Retinal pigment epithelial cell (primary cell): ENCODE measurements at regions not wholly inside any gene's neighbourhood (a gene's known extent, or its start where the extent isn't known, plus 50 kb on each side); places are given as distances from the start of the nearest gene placed in this dataset.

ENCODE experiments used
- DNase-seq: peaks from one replicate; pipeline ENCODE4 v3.0.0-alpha.2; 2010; ENCODE audit warnings: low read depth
- H3K4me3 ChIP-seq: 2 replicates; pipeline ENCODE4 v1.5.1; 2011; ENCODE audit warnings: mild to moderate bottlenecking, low read length, control low read depth, moderate library complexity
- TF ChIP-seq, protein P1 (sequence below): conservative IDR thresholded peaks from 2 replicates; pipeline ENCODE4 v1.5.1; 2011; ENCODE audit warnings: low read depth, low read length, control low read depth, inconsistent platforms

DNA sequence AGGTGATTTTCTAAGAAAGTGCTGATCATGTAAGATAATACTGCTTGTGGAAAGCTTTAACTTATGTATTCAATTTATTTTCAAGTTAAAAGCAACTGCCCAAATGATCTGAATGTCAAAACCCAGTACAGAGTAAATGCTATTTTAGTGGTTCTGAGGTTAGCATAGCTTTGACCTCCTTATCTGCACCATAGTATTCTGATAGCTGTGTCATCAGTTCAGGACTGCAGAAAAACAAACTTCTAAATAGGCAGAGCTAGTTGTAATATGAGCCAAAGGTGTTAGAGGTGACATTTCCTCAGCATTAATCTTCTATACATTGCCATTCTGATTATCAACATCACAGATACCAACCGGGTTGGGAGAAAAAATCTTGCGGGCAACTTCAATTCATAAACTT is 758.7 kb downstream of the SLITRK5 start:
- no peak overlapping the region for H3K4me3 ChIP-seq
- no peak for DNase-seq
- TF ChIP-seq, protein P1, sequence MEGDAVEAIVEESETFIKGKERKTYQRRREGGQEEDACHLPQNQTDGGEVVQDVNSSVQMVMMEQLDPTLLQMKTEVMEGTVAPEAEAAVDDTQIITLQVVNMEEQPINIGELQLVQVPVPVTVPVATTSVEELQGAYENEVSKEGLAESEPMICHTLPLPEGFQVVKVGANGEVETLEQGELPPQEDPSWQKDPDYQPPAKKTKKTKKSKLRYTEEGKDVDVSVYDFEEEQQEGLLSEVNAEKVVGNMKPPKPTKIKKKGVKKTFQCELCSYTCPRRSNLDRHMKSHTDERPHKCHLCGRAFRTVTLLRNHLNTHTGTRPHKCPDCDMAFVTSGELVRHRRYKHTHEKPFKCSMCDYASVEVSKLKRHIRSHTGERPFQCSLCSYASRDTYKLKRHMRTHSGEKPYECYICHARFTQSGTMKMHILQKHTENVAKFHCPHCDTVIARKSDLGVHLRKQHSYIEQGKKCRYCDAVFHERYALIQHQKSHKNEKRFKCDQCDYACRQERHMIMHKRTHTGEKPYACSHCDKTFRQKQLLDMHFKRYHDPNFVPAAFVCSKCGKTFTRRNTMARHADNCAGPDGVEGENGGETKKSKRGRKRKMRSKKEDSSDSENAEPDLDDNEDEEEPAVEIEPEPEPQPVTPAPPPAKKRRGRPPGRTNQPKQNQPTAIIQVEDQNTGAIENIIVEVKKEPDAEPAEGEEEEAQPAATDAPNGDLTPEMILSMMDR = no peak

DNA sequence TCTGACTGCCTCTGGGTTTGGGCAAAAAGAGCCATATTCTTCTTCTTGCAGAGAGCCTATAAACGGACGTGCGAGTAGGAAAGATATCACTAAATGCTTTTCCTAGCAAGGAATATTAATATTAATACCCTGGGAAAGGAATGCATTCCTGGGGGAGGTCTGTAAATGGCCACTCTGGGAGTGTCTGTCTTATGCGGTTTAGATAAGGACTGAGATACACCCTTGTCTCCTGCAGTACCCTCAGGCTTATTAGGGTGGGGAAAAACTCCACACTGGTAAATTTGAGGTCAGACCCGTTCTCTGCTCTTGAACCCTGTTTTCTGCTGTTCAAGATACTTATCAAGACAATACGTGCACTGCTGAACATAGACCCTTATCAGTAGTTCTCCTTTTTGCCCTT is 763.8 kb downstream of the SLITRK5 start:
- TF ChIP-seq, protein P1 = no peak
- no peak for DNase-seq
- no peak overlapping the region for H3K4me3 ChIP-seq

DNA sequence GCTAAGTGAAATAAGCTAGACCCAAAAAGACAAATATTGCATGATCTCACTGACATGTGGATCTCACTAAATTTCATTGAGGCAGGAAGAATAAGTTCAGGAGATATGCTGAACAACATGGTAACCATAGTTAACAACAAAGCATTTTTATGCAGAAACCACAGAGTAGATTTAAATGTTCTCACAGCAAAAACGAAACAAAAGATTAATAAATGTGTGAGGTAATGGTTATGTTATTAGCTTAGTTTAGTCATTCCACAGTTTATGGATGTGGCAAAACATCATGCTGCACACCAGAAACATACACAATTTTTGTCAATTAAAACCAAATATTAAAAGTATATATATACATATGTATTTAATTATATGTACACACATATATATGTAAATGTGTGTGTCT is 765.8 kb downstream of the SLITRK5 start:
- no peak overlapping the region for H3K4me3 ChIP-seq
- TF ChIP-seq, protein P1 = no peak
- no peak for DNase-seq

DNA sequence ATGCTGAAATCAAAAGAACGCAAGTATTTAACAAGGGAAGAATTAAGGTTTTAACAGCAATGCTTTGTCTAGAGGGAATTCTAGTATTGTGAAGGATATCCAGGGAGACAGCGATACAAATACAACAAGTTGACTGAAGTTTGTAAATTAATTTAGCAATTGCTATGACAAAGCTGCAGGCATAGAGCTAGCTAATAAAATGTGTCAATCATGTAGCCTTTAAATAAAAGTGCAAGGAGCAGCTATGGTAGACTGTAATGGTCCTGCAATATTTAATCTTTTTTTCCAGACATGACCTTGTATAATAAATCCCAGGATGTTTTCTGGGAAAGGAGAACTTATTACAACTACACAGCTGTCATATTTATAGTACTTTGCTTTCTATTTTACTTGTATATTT is 779.3 kb downstream of the SLITRK5 start:
- H3K4me3 ChIP-seq = no peak overlapping the region
- TF ChIP-seq, protein P1 = no peak
- no peak for DNase-seq

DNA sequence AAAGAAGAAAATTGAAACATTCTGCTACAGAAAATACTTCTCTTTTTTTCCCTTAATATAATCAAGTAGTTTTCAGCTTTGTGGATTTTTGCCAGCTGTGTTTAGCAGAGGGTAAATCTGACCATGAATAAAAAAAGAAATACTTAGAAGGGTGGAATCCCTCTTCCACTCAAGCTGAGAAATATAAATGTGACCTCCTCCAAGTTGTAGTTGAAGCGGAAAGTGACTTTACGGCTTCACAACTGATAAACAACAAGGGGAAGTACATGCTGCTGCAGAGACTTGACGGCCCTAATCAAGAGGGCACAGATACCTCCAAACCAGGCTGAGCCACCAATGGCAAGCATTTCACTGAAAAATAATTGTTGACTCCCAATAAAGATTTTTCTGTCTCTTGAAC is 785.0 kb downstream of the SLITRK5 start:
- DNase-seq = no peak
- TF ChIP-seq, protein P1 = no peak
- no peak overlapping the region for H3K4me3 ChIP-seq

DNA sequence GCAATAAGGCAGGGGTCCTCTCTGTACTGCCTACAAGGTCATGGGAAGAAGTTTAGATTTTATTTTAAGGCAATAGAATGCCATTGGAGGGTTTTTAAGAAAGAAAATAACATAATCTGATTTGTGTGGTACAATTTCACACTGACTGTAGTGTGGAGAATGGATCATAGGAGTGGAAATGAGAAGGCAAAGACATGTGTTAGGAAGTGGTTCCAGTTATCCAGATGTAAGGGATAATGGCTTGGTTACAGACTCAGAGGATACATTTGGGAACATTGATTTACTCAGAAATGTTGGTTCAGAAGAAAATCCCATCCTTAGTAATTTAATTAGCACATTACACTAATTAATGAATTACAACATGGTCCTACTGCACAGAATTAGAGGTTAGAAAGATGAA is 788.2 kb downstream of the SLITRK5 start:
- H3K4me3 ChIP-seq = no peak overlapping the region
- DNase-seq = no peak
- TF ChIP-seq, protein P1 = no peak

DNA sequence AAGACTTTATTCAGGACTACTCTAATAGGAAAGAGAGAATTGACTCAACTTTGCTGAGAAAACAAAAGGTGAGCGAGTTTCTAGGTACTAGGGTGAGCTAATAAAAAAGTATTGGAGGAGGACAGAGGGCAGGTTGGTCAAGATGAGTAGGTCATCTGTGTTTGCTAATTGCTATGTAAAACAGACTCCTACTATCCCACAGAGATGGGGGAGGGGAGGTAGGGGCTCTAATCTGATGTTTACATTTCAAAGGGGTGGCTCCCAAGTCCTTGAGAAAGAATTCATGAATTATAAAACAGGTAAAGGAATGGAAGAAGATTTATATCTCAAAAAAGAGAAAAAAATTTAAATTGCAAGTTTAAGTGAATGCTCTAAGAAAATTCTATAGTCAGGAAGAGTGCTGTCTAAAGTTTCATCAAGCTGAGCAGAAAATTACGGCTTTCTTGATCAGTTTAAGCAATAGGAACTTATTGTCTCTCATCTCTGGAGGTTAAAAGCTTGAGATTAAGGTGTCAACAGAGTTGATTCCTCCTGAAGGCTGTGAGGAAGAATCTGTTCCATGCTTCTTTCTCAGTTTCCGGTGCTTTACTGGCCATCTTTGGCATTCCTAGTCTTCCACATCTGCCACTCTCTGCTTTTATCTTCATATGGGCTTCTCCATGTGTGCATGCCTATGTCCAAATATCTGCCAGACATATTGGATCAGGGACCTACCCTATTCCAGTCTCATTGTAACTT is 790.3 kb downstream of the SLITRK5 start:
- H3K4me3 ChIP-seq = no peak overlapping the region
- TF ChIP-seq, protein P1 = no peak
- DNase-seq = no peak
